Ovary (tissue), 7 donors: ENCODE measurements at regions not wholly inside any gene's neighbourhood (a gene's known extent, or its start where the extent isn't known, plus 50 kb on each side); places are given as distances from the start of the nearest gene placed in this dataset.

Source experiments
- DNase-seq, 5 donors: peaks; one replicate each; pipeline ENCODE4 v3.0.0-alpha.2; 2019 to 2020
- H3K27ac ChIP-seq, 2 donors: fragments of 200-600 bp; one replicate each; pipeline versions ENCODE4 v1.5.1 to v1.8.0; 2019 to 2022
- H3K27me3 ChIP-seq: fragments of 200-600 bp; one replicate; pipeline ENCODE4 v1.8.0; 2022
- H3K36me3 ChIP-seq: fragments of 200-600 bp; sonication (generic); one replicate; pipeline ENCODE4 v1.5.1; 2019
- H3K4me1 ChIP-seq: one replicate; pipeline ENCODE4 v1.8.1; 2013; ENCODE audit warnings: mild to moderate bottlenecking, moderate library complexity; ENCODE audit not compliant: insufficient read depth
- H3K4me3 ChIP-seq: fragments of 200-600 bp; sonication (generic); one replicate; pipeline ENCODE4 v1.5.1; 2017
- H3K9me3 ChIP-seq, 2 donors: fragments of 200-600 bp in 1 of 2; sonication (generic) in 1 of 2; one replicate each; pipeline versions ENCODE4 v1.5.1 to v1.8.1; 2013 to 2019; ENCODE audit warnings: mild to moderate bottlenecking in 1 of 2, moderate library complexity in 1 of 2
- CTCF ChIP-seq, 3 donors: fragments of 450-650 bp in 2 of 3; fragments of 200-600 bp in 1 of 3; IDR thresholded peaks; one replicate each; pipeline versions ENCODE4 v1.5.1 to v1.8.0; 2016 to 2022; ENCODE audit warnings: antibody characterized with exemption in 3 of 3, mild to moderate bottlenecking in 1 of 3
- EP300 ChIP-seq: sonication (generic); formaldehyde crosslinking; IDR thresholded peaks from one replicate; pipeline ENCODE4 v1.6.1; 2017; ENCODE audit warnings: antibody characterized with exemption
- POLR2A ChIP-seq: fragments of 450-650 bp; IDR thresholded peaks from one replicate; pipeline ENCODE4 v1.6.1; 2017; ENCODE audit warnings: antibody characterized with exemption, mild to moderate bottlenecking, moderate library complexity
- WGBS, 3 donors: extraction: QIAGEN DNeasy Blood & Tissue Kit in 1 of 3; methylation state at CpG; one replicate each; pipeline versions ENCODE4 v1.1.5 to v1.1.7; 2013 to 2017; 5-methylcytosine and 5-hydroxymethylcytosine counted together
- intact Hi-C, 4 donors: fragments of 100-400 bp; cut with DNase I; formaldehyde crosslinking; loops; one replicate each; pipeline versions ENCODE4 v1.11.0 to v1.15.1; 2022 to 2023
- donor health status: DM: no; HTN: no; CAD: no; lungs with moderate emphysema.
- donor health status: DM: no; HTN: no; CAD: no.
- donor health status: Bipolar disorder and iron deficiency.
- donor health status: DM: no; HTN: no; CAD: no.
- donor health status: DM: yes; HTN: yes; CAD: no.

GRCh38 chr6:145367149-145367548 lies 368.2 kb downstream of the EPM2A start:
- Histone ChIP-seq H3K4me3 (no peak overlapping the region), H3K4me1 (no peaks in the 10 kb centered on the region), H3K27ac (no peak overlapping the region), H3K36me3 (no peaks in the 10 kb centered on the region), H3K27me3 (no peaks in the 10 kb centered on the region), H3K9me3 (no peaks in the 10 kb centered on the region)
- 93 to 96% (median 94%) methylated on average over 5 of the region's 5 CpGs for WGBS, 3 donors
- no peak for DNase-seq
- TF ChIP-seq POLR2A (no peak), CTCF (IDR thresholded peaks at IDR 0.05) (no peak), EP300 (no peak)
- intact Hi-C loops = loop anchor here in 1 of 4 donors (5.0 kb wide), 1 partner anchor 55 kb away; no protein-coding TSS in a partner anchor

- H3K27me3 ChIP-seq = no peaks in the 10 kb centered on the region
- no peaks in the 10 kb centered on the region for H3K4me1 ChIP-seq
- WGBS, 3 donors = 33 to 59% (median 46%) methylated on average over 5 of the region's 5 CpGs
- H3K9me3 ChIP-seq = no peaks in the 10 kb centered on the region
- H3K27ac ChIP-seq = no peak overlapping the region
- H3K4me3 ChIP-seq = no peak overlapping the region
- intact Hi-C loops = loop anchor here in 1 of 4 donors (5.0 kb wide), 1 partner anchor 54 kb away; no protein-coding TSS in a partner anchor
- no peak for DNase-seq
- TF ChIP-seq CTCF (IDR thresholded peaks at IDR 0.05) (no peak), POLR2A (no peak), EP300 (no peak)
- no peaks in the 10 kb centered on the region for H3K36me3 ChIP-seq
Observed at GRCh38 chr6:145368075-145368474, 367.2 kb downstream of the EPM2A start.

DNA sequence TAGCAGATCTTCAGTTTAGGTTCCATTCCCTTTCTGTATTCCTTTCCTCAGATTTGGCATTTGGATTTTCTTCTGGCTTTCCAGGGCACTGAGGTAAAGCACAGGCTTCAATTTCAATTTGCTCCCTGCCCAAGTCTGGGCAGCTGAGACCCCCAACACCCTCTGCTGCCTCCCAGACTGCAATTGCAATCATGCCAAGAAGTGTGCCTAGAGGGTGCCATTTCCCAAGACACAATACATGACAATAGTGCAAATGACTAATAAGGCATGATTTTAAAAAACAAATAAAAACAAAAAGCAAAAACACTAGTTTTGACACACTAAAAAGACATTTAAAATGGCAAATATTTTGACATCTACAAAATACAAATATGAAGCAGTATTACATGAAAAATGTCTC lies 364.8 kb downstream of the EPM2A start:
- no peaks in the 10 kb centered on the region for H3K36me3 ChIP-seq

GRCh38 chr6:145372671-145373151 lies 362.6 kb downstream of the EPM2A start:
- WGBS, 3 donors = 45 to 49% (median 47%) methylated on average over 4 of the region's 4 CpGs
- TF ChIP-seq EP300 (no peak), POLR2A (no peak), CTCF (IDR thresholded peaks at IDR 0.05) (no peak)
- intact Hi-C loops = no loop called here
- no peaks in the 10 kb centered on the region for H3K9me3 ChIP-seq
- H3K36me3 ChIP-seq = no peaks in the 10 kb centered on the region
- H3K4me3 ChIP-seq = no peak overlapping the region
- no peak overlapping the region for H3K27ac ChIP-seq
- no peak for DNase-seq
- no peaks in the 10 kb centered on the region for H3K4me1 ChIP-seq
- no peaks in the 10 kb centered on the region for H3K27me3 ChIP-seq

More for the DNA sequence above, 364.8 kb downstream of the EPM2A start:
- H3K4me1 ChIP-seq = no peaks in the 10 kb centered on the region
- no peaks in the 10 kb centered on the region for H3K9me3 ChIP-seq
- H3K4me3 ChIP-seq = no peak overlapping the region
- no peaks in the 10 kb centered on the region for H3K27me3 ChIP-seq
- intact Hi-C loops = no loop called here
- no peak overlapping the region for H3K27ac ChIP-seq
- TF ChIP-seq POLR2A (no peak), CTCF (IDR thresholded peaks at IDR 0.05) (no peak), EP300 (no peak)
- DNase-seq = no peak
